ENCODE measurements at regions not wholly inside any gene's neighbourhood (a gene's known extent, or its start where the extent isn't known, plus 50 kb on each side); places are given as distances from the start of the nearest gene placed in this dataset.

DNA sequence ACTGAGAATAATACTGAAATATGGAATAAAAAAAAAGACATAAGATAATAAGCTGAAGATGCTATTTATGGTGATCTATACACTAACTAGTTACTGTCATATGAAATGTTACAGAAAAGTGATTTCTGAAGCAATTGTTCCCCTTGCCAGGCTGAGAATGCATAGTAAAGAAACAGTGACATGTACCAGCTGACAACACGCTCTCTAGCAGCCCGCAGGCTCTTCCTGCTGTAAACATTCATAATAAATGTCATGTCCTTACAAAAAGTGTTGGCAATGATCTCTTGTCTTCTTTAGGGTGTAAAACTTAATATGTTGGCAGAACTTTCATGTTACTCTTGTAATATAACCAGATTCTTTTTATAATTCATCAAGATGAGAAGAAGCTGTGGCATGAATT lies 1171.3 kb downstream of the DSC3 start:
- ChIA-PET SMC1A (ENCODE audit: uncharacterized antibody, unreplicated experiment) (interaction anchor here (1.7 kb wide), 1 partner anchor 9 kb away, joined by 5 read pairs; no protein-coding TSS in a partner anchor), RAD21 (ENCODE audit: unreplicated experiment) (no interaction called here), CTCF (interaction anchor here (1.0 kb wide), 1 partner anchor 9 kb away, joined by 3 read pairs; no protein-coding TSS in a partner anchor), POLR2A (no interaction called here)
- FAIRE-seq (no peak), DNase-seq (ENCODE audit: low read depth, low spot score) (no peak), ATAC-seq (no peak)
- in situ Hi-C loops (cut with MboI), result no loop called here
- no TSS peak for BruUV-seq (replicated peaks)
- Histone ChIP-seq H3K4me1 (ENCODE audit: control insufficient read depth, insufficient read depth, low read length) (no peaks in the 10 kb centered on the region), H3K4me3 (no peak overlapping the region), H3K79me2 (ENCODE audit: control insufficient read depth, insufficient read depth, low read length) (no peaks in the 10 kb centered on the region), H3K36me3 (ENCODE audit: control insufficient read depth in 2 of 2, insufficient read depth in 2 of 2, low read length in 1 of 2) (no peaks in the 10 kb centered on the region), H3K9me3 (replicated peaks; ENCODE audit: control insufficient read depth, insufficient read depth, low read length) (no peaks in the 10 kb centered on the region), H4K20me1 (ENCODE audit: control insufficient read depth, insufficient read depth) (no peaks in the 10 kb centered on the region), H2AFZ (ENCODE audit: control insufficient read depth, low read depth, low read length) (no peak overlapping the region), H3K27ac (ENCODE audit: control insufficient read depth, insufficient read depth) (no peak overlapping the region), H3K4me2 (ENCODE audit: control insufficient read depth, insufficient read depth) (no peak overlapping the region), H3K27me3 (replicated peaks in 1 of 2; ENCODE audit: control insufficient read depth in 2 of 2, insufficient read depth in 2 of 2, low read length in 1 of 2) (no peaks in the 10 kb centered on the region; a peak in 1 of 4 replicates), H3K9ac (ENCODE audit: control insufficient read depth, insufficient read depth, low read length) (no peak overlapping the region)
- 11% methylated on average over 2 of the region's 2 CpGs for WGBS (ENCODE audit: insufficient coverage, insufficient replicate concordance, low lambda C conversion rate, missing lambda C conversion rate)
- TF ChIP-seq ZNF217 (IDR thresholded peaks at IDR 0.05), result no peak
- TF ChIP-seq, protein P1, sequence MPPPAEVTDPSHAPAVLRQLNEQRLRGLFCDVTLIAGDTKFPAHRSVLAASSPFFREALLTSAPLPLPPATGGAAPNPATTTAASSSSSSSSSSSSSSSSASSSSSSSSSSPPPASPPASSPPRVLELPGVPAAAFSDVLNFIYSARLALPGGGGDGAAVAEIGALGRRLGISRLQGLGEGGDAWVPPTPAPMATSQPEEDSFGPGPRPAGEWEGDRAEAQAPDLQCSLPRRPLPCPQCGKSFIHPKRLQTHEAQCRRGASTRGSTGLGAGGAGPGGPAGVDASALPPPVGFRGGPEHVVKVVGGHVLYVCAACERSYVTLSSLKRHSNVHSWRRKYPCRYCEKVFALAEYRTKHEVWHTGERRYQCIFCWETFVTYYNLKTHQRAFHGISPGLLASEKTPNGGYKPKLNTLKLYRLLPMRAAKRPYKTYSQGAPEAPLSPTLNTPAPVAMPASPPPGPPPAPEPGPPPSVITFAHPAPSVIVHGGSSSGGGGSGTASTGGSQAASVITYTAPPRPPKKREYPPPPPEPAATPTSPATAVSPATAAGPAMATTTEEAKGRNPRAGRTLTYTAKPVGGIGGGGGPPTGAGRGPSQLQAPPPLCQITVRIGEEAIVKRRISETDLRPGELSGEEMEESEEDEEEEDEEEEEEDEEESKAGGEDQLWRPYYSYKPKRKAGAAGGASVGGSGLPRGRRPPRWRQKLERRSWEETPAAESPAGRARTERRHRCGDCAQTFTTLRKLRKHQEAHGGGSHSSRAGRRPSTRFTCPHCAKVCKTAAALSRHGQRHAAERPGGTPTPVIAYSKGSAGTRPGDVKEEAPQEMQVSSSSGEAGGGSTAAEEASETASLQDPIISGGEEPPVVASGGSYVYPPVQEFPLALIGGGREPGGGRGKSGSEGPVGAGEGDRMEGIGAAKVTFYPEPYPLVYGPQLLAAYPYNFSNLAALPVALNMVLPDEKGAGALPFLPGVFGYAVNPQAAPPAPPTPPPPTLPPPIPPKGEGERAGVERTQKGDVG (CRISPR knock-in tag; IDR thresholded peaks at IDR 0.05), result no peak
- intact Hi-C loops (cut with micrococcal nuclease; ENCODE audit: unreplicated experiment), result loop anchor here (10.0 kb wide), 2 partner anchors 324 to 1024 kb away; no protein-coding TSS in a partner anchor

DNA sequence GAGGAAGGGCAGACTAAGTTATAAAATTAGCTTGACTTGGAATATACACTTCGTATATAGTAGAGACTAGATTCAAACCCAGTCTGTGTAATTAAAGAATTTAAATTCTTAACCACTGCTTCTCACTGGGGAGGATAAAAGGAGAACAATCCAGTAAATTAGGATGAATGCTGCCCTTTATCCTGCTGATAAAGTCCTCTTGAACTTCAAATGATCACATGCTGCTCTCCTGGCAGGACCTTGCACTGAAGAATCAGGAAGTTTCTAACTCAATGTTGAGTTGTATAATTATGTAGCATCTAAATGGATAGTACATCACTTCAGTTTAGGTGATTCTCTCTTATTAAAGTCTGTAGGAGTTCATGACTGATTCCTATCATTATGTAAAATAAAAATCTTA lies 1179.7 kb downstream of the DSC3 start:
- in situ Hi-C loops (cut with MboI), result no loop called here
- ChIA-PET POLR2A (no interaction called here), SMC1A (ENCODE audit: uncharacterized antibody, unreplicated experiment) (interaction anchor here (1.2 to 1.7 kb wide), 3 partner anchors 9 to 12 kb away, joined by 3 to 5 read pairs (median 3); no protein-coding TSS in a partner anchor), RAD21 (ENCODE audit: unreplicated experiment) (no interaction called here), CTCF (interaction anchor here (0.8 to 2.7 kb wide), 5 partner anchors 8 to 417 kb away, joined by 3 to 12 read pairs (median 3); no protein-coding TSS in a partner anchor)
- no peak overlapping the region for H3K4me2 ChIP-seq (ENCODE audit: control insufficient read depth, insufficient read depth)
- no peak overlapping the region for H3K4me3 ChIP-seq
- no peaks in the 10 kb centered on the region for H4K20me1 ChIP-seq (ENCODE audit: control insufficient read depth, insufficient read depth)
- intact Hi-C loops (cut with micrococcal nuclease; ENCODE audit: unreplicated experiment), result no loop called here
- H2AFZ ChIP-seq (ENCODE audit: control insufficient read depth, low read depth, low read length), result no peak overlapping the region
- no peaks in the 10 kb centered on the region for H3K4me1 ChIP-seq (ENCODE audit: control insufficient read depth, insufficient read depth, low read length)
- 20% methylated on average over 1 of the region's 1 CpG for WGBS (ENCODE audit: insufficient coverage, insufficient replicate concordance, low lambda C conversion rate, missing lambda C conversion rate)
- H3K9me3 ChIP-seq (replicated peaks; ENCODE audit: control insufficient read depth, insufficient read depth, low read length), result no peaks in the 10 kb centered on the region
- FAIRE-seq, result no peak
- H3K27ac ChIP-seq (ENCODE audit: control insufficient read depth, insufficient read depth), result no peak overlapping the region
- H3K9ac ChIP-seq (ENCODE audit: control insufficient read depth, insufficient read depth, low read length), result no peak overlapping the region
- no peak for ATAC-seq
- H3K36me3 ChIP-seq (ENCODE audit: control insufficient read depth in 2 of 2, insufficient read depth in 2 of 2, low read length in 1 of 2), result no peaks in the 10 kb centered on the region
- no TSS peak for BruUV-seq (replicated peaks)
- DNase-seq (ENCODE audit: low read depth, low spot score), result no peak
- no peaks in the 10 kb centered on the region for H3K79me2 ChIP-seq (ENCODE audit: control insufficient read depth, insufficient read depth, low read length)
- TF ChIP-seq, protein P2, sequence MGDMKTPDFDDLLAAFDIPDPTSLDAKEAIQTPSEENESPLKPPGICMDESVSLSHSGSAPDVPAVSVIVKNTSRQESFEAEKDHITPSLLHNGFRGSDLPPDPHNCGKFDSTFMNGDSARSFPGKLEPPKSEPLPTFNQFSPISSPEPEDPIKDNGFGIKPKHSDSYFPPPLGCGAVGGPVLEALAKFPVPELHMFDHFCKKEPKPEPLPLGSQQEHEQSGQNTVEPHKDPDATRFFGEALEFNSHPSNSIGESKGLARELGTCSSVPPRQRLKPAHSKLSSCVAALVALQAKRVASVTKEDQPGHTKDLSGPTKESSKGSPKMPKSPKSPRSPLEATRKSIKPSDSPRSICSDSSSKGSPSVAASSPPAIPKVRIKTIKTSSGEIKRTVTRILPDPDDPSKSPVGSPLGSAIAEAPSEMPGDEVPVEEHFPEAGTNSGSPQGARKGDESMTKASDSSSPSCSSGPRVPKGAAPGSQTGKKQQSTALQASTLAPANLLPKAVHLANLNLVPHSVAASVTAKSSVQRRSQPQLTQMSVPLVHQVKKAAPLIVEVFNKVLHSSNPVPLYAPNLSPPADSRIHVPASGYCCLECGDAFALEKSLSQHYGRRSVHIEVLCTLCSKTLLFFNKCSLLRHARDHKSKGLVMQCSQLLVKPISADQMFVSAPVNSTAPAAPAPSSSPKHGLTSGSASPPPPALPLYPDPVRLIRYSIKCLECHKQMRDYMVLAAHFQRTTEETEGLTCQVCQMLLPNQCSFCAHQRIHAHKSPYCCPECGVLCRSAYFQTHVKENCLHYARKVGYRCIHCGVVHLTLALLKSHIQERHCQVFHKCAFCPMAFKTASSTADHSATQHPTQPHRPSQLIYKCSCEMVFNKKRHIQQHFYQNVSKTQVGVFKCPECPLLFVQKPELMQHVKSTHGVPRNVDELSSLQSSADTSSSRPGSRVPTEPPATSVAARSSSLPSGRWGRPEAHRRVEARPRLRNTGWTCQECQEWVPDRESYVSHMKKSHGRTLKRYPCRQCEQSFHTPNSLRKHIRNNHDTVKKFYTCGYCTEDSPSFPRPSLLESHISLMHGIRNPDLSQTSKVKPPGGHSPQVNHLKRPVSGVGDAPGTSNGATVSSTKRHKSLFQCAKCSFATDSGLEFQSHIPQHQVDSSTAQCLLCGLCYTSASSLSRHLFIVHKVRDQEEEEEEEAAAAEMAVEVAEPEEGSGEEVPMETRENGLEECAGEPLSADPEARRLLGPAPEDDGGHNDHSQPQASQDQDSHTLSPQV (IDR thresholded peaks at IDR 0.05), result no peak
- TF ChIP-seq, protein P3, sequence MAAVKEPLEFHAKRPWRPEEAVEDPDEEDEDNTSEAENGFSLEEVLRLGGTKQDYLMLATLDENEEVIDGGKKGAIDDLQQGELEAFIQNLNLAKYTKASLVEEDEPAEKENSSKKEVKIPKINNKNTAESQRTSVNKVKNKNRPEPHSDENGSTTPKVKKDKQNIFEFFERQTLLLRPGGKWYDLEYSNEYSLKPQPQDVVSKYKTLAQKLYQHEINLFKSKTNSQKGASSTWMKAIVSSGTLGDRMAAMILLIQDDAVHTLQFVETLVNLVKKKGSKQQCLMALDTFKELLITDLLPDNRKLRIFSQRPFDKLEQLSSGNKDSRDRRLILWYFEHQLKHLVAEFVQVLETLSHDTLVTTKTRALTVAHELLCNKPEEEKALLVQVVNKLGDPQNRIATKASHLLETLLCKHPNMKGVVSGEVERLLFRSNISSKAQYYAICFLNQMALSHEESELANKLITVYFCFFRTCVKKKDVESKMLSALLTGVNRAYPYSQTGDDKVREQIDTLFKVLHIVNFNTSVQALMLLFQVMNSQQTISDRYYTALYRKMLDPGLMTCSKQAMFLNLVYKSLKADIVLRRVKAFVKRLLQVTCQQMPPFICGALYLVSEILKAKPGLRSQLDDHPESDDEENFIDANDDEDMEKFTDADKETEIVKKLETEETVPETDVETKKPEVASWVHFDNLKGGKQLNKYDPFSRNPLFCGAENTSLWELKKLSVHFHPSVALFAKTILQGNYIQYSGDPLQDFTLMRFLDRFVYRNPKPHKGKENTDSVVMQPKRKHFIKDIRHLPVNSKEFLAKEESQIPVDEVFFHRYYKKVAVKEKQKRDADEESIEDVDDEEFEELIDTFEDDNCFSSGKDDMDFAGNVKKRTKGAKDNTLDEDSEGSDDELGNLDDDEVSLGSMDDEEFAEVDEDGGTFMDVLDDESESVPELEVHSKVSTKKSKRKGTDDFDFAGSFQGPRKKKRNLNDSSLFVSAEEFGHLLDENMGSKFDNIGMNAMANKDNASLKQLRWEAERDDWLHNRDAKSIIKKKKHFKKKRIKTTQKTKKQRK (IDR thresholded peaks at IDR 0.05; ENCODE audit: low read depth, low read length), result no peak
- no peaks in the 10 kb centered on the region for H3K27me3 ChIP-seq (replicated peaks in 1 of 2; ENCODE audit: control insufficient read depth in 2 of 2, insufficient read depth in 2 of 2, low read length in 1 of 2)
